ENCODE measurements at regions not wholly inside any gene's neighbourhood (a gene's known extent, or its start where the extent isn't known, plus 50 kb on each side); places are given as distances from the start of the nearest gene placed in this dataset.
"Not testable (repeated sequence)": the region's sequence is repeated elsewhere in the genome, so short reads cannot be mapped to it uniquely, and the experiment has no call there.

DNA sequence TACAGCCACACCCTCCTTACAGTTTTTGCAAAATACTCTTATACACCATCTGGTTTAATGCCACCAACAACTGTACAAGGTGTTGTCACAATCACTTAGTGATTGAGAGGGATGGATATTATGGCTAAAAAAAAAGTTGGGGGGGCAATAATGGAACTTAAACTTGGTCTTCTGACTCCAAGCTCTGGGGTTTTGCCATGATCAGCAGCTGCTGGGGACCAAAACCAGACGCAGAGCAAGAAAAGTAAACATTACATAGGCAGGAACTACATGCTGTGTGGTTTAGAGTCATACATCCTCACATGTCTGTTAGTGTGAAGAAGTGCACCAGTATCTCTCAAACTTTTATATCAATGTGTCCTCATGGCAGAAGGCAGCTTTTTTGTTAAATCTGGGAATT lies 152.4 kb downstream of the TBC1D2B start:
- H3K4me3 Mint-ChIP-seq; DNase-seq; H3K9me3 Mint-ChIP-seq; H3K27me3 Mint-ChIP-seq; H3K27ac Mint-ChIP-seq; POLR2A ChIA-PET; H3K4me1 Mint-ChIP-seq; H3K36me3 Mint-ChIP-seq (ENCODE audit: low read depth): not testable (repeated sequence)
- CTCF ChIA-PET: interaction anchor here (1.9 kb wide), 1 partner anchor 15 kb away, joined by 4 read pairs; no protein-coding TSS in a partner anchor

GRCh38 chr15:77921664-77922063 lies 155.8 kb downstream of the TBC1D2B start:
- H3K27ac Mint-ChIP-seq: no peak overlapping the region
- no peaks in the 10 kb centered on the region for H3K36me3 Mint-ChIP-seq (ENCODE audit: low read depth)
- POLR2A ChIA-PET: no interaction called here
- no peak overlapping the region for H3K4me3 Mint-ChIP-seq
- DNase-seq: no peak
- no peaks in the 10 kb centered on the region for H3K4me1 Mint-ChIP-seq
- CTCF ChIA-PET: interaction anchor here (0.7 kb wide), 1 partner anchor 20 kb away, joined by 3 read pairs; no protein-coding TSS in a partner anchor
- H3K9me3 Mint-ChIP-seq: no peaks in the 10 kb centered on the region
- H3K27me3 Mint-ChIP-seq: peaks cover 14% of the 10 kb centered on the region

GRCh38 chr15:77916966-77917635 lies 160.4 kb downstream of the TBC1D2B start:
- CTCF ChIA-PET, POLR2A ChIA-PET: not testable (repeated sequence)

GRCh38 chr15:77915961-77916330 lies 161.6 kb downstream of the TBC1D2B start:
- H3K36me3 Mint-ChIP-seq (ENCODE audit: low read depth); POLR2A ChIA-PET; CTCF ChIA-PET; H3K4me1 Mint-ChIP-seq; H3K9me3 Mint-ChIP-seq; H3K27ac Mint-ChIP-seq; DNase-seq; H3K4me3 Mint-ChIP-seq: not testable (repeated sequence)
- H3K27me3 Mint-ChIP-seq: peaks cover 30% of the 10 kb centered on the region

More at GRCh38 chr15:77916966-77917635, 160.4 kb downstream of the TBC1D2B start:
- not testable (repeated sequence) for H3K4me3 Mint-ChIP-seq; DNase-seq; H3K9me3 Mint-ChIP-seq; H3K27ac Mint-ChIP-seq; H3K36me3 Mint-ChIP-seq (ENCODE audit: low read depth); H3K4me1 Mint-ChIP-seq
- H3K27me3 Mint-ChIP-seq: peaks cover 29% of the 10 kb centered on the region

GRCh38 chr15:77915261-77915960 lies 162.1 kb downstream of the TBC1D2B start:
- H3K4me3 Mint-ChIP-seq: no peak overlapping the region
- H3K9me3 Mint-ChIP-seq: no peaks in the 10 kb centered on the region
- H3K4me1 Mint-ChIP-seq: peaks cover under 1% of the 10 kb centered on the region
- H3K27me3 Mint-ChIP-seq: peaks cover 30% of the 10 kb centered on the region
- H3K36me3 Mint-ChIP-seq (ENCODE audit: low read depth): no peaks in the 10 kb centered on the region
- no peak overlapping the region for H3K27ac Mint-ChIP-seq
- ChIA-PET CTCF (no interaction called here), POLR2A (no interaction called here)
- DNase-seq: no peak

DNA sequence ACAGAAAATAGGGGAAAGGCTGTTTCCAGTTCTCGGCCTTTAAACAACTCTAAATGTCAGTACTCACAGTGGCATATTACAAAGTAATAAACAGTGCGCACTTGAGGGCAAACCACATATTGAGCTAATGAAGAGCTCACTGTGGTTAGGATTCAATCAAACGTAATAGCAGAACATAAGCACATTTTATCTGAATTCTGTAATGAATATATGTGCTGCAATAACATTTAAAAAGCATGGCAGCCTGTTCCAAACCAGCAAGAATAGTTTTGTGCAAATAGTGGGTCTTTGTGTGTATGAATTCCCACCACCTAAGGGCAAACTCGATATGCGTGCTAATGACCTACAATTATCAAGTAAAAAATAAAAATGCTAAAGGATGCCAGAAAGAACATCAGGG lies 163.0 kb downstream of the TBC1D2B start:
- DNase-seq; POLR2A ChIA-PET; H3K36me3 Mint-ChIP-seq (ENCODE audit: low read depth); CTCF ChIA-PET; H3K9me3 Mint-ChIP-seq; H3K4me3 Mint-ChIP-seq; H3K4me1 Mint-ChIP-seq; H3K27ac Mint-ChIP-seq: not testable (repeated sequence)
- peaks cover 25% of the 10 kb centered on the region for H3K27me3 Mint-ChIP-seq

- CTCF ChIA-PET: interaction anchor here (0.7 to 3.0 kb wide), 20 partner anchors 10 to 827 kb away, joined by 3 to 23 read pairs (median 4); no protein-coding TSS in a partner anchor
- Mint-ChIP-seq H3K4me3 (peak overlapping the region; percentile 65), H3K27ac (peak overlapping the region; percentile 41), H3K27me3 (peaks cover 23% of the 10 kb centered on the region)
- H3K4me1 Mint-ChIP-seq; H3K36me3 Mint-ChIP-seq (ENCODE audit: low read depth); H3K9me3 Mint-ChIP-seq; POLR2A ChIA-PET: not testable (repeated sequence)
- peak; percentile 84 for DNase-seq
These were observed 167.2 kb downstream of the TBC1D2B start for GRCh38 chr15:77910030-77910911.

GRCh38 chr15:77909182-77909940 lies 168.2 kb downstream of the TBC1D2B start:
- Mint-ChIP-seq H3K36me3 (ENCODE audit: low read depth) (no peaks in the 10 kb centered on the region), H3K9me3 (no peaks in the 10 kb centered on the region), H3K4me3 (no peak overlapping the region), H3K4me1 (peaks cover 7% of the 10 kb centered on the region), H3K27me3 (peaks cover 20% of the 10 kb centered on the region), H3K27ac (no peak overlapping the region)
- ChIA-PET CTCF (interaction anchor here (0.7 to 3.0 kb wide), 12 partner anchors 9 to 331 kb away, joined by 3 to 23 read pairs (median 4); no protein-coding TSS in a partner anchor), POLR2A (no interaction called here)
- no peak for DNase-seq

- DNase-seq; H3K4me3 Mint-ChIP-seq; H3K4me1 Mint-ChIP-seq; H3K9me3 Mint-ChIP-seq; H3K27ac Mint-ChIP-seq; H3K36me3 Mint-ChIP-seq (ENCODE audit: low read depth); POLR2A ChIA-PET: not testable (repeated sequence)
- CTCF ChIA-PET: interaction anchor here (0.6 to 3.0 kb wide), 5 partner anchors 29 to 332 kb away, joined by 4 to 20 read pairs (median 4); no protein-coding TSS in a partner anchor
- H3K27me3 Mint-ChIP-seq: peaks cover 16% of the 10 kb centered on the region
These were observed 168.8 kb downstream of the TBC1D2B start for GRCh38 chr15:77908752-77909111.

GRCh38 chr15:77907824-77908751 lies 169.4 kb downstream of the TBC1D2B start:
- Mint-ChIP-seq H3K4me1 (peaks cover 7% of the 10 kb centered on the region), H3K4me3 (no peak overlapping the region), H3K9me3 (no peaks in the 10 kb centered on the region), H3K27me3 (peaks cover 12% of the 10 kb centered on the region), H3K36me3 (ENCODE audit: low read depth) (no peaks in the 10 kb centered on the region), H3K27ac (no peak overlapping the region)
- CTCF ChIA-PET: interaction anchor here (0.6 to 2.5 kb wide), 4 partner anchors 30 to 332 kb away, joined by 4 to 20 read pairs (median 4); no protein-coding TSS in a partner anchor
- DNase-seq: peak; percentile 75
- POLR2A ChIA-PET: no interaction called here

GRCh38 chr15:77906062-77906990 lies 171.2 kb downstream of the TBC1D2B start:
- H3K4me3 Mint-ChIP-seq; DNase-seq; H3K9me3 Mint-ChIP-seq; POLR2A ChIA-PET; H3K27ac Mint-ChIP-seq; H3K4me1 Mint-ChIP-seq; H3K27me3 Mint-ChIP-seq; H3K36me3 Mint-ChIP-seq (ENCODE audit: low read depth); CTCF ChIA-PET: not testable (repeated sequence)
